Sigmoid colon (tissue), 6 donors: ENCODE measurements at regions not wholly inside any gene's neighbourhood (a gene's known extent, or its start where the extent isn't known, plus 50 kb on each side); places are given as distances from the start of the nearest gene placed in this dataset.

Experiments used
- DNase-seq: peaks from one replicate; pipeline ENCODE4 v3.0.0-alpha.2; 2019
- H3K27ac ChIP-seq, 4 donors: fragments of 200-600 bp; sonication (generic); one replicate each; pipeline ENCODE4 v1.5.1; 2016 to 2019; ENCODE audit warnings: mild to moderate bottlenecking in 1 of 4
- H3K27me3 ChIP-seq, 3 donors: fragments of 200-600 bp; sonication (generic); one replicate each; pipeline ENCODE4 v1.5.1; 2019; ENCODE audit warnings: mild to moderate bottlenecking in 1 of 3
- H3K36me3 ChIP-seq, 4 donors: fragments of 200-600 bp; sonication (generic); one replicate each; pipeline ENCODE4 v1.5.1; 2016 to 2019
- H3K4me1 ChIP-seq, 4 donors: fragments of 200-600 bp; sonication (generic); one replicate each; pipeline ENCODE4 v1.5.1; 2017 to 2019
- H3K4me3 ChIP-seq, 4 donors: fragments of 200-600 bp; sonication (generic); one replicate each; pipeline ENCODE4 v1.5.1; 2017 to 2019; ENCODE audit warnings: mild to moderate bottlenecking in 2 of 4, moderate library complexity in 1 of 4
- H3K9me3 ChIP-seq, 4 donors: fragments of 200-600 bp in 3 of 4; sonication (generic) in 3 of 4; one replicate each; pipeline versions ENCODE4 v1.5.1 to v1.6.1; 2013 to 2019
- CTCF ChIP-seq, 4 experiments: fragments of 450-650 bp in 3 of 4; fragments of 200-600 bp in 1 of 4; IDR thresholded peaks; one replicate each; pipeline ENCODE4 v1.5.1; 2016 to 2019; ENCODE audit warnings: antibody characterized with exemption in 4 of 4, mild to moderate bottlenecking in 3 of 4, moderate library complexity in 2 of 4
- EP300 ChIP-seq, 4 donors: sonication (generic); formaldehyde crosslinking; IDR thresholded peaks; one replicate each; pipeline ENCODE4 v1.6.1; 2017; ENCODE audit warnings: antibody characterized with exemption in 4 of 4
- POLR2A ChIP-seq, 2 donors: fragments of 450-650 bp; IDR thresholded peaks; one replicate each; pipeline ENCODE4 v1.6.1; 2016; ENCODE audit warnings: antibody characterized with exemption in 2 of 2, mild to moderate bottlenecking in 2 of 2, moderate library complexity in 2 of 2
- POLR2AphosphoS5 ChIP-seq, 4 donors: sonication (generic); formaldehyde crosslinking; IDR thresholded peaks; one replicate each; pipeline ENCODE4 v1.6.1; 2017; ENCODE audit warnings: antibody characterized with exemption in 4 of 4
- WGBS, 2 donors: extraction: QIAGEN DNeasy Blood & Tissue Kit; methylation state at CpG; one replicate each; pipeline ENCODE4 v1.1.7; 2013; 5-methylcytosine and 5-hydroxymethylcytosine counted together
- intact Hi-C: fragments of 100-400 bp; cut with DNase I; formaldehyde crosslinking; loops from one replicate; pipeline ENCODE4 v1.15.1; 2023
- donor health status: healthy with polysubstance abuse.
- donor health status: healthy.

- DNase-seq, result no peak
- Histone ChIP-seq H3K4me1 (no peaks in the 10 kb centered on the region), H3K36me3 (no peaks in the 10 kb centered on the region), H3K27ac (no peak overlapping the region), H3K4me3 (no peak overlapping the region), H3K9me3 (no peaks in the 10 kb centered on the region), H3K27me3 (no peaks in the 10 kb centered on the region)
- TF ChIP-seq EP300 (IDR thresholded peaks at IDR 0.05), result no peak
- TF ChIP-seq POLR2A (IDR thresholded peaks at IDR 0.05), result no peak
- TF ChIP-seq POLR2AphosphoS5 (IDR thresholded peaks at IDR 0.05), result no peak
- no peak for TF ChIP-seq CTCF (IDR thresholded peaks at IDR 0.05)
- intact Hi-C loops, result no loop called here
- WGBS, 2 donors, result 47 to 74% methylated on average over 2 of the region's 2 CpGs
Measured at GRCh38 chr2:163389838-163390237, 346.0 kb downstream of the FIGN start.

- intact Hi-C loops, result no loop called here
- no peaks in the 10 kb centered on the region for H3K27me3 ChIP-seq
- no peak overlapping the region for H3K27ac ChIP-seq
- DNase-seq, result no peak
- no peaks in the 10 kb centered on the region for H3K9me3 ChIP-seq
- 70 to 87% methylated on average over 2 of the region's 2 CpGs for WGBS, 2 donors
- TF ChIP-seq CTCF (IDR thresholded peaks at IDR 0.05) (no peak), POLR2A (IDR thresholded peaks at IDR 0.05) (no peak), POLR2AphosphoS5 (IDR thresholded peaks at IDR 0.05) (no peak), EP300 (IDR thresholded peaks at IDR 0.05) (no peak)
- H3K36me3 ChIP-seq, result no peaks in the 10 kb centered on the region
- H3K4me3 ChIP-seq, result no peak overlapping the region
- H3K4me1 ChIP-seq, result no peaks in the 10 kb centered on the region
Measured at GRCh38 chr2:163375472-163375871, 360.3 kb downstream of the FIGN start.

DNA sequence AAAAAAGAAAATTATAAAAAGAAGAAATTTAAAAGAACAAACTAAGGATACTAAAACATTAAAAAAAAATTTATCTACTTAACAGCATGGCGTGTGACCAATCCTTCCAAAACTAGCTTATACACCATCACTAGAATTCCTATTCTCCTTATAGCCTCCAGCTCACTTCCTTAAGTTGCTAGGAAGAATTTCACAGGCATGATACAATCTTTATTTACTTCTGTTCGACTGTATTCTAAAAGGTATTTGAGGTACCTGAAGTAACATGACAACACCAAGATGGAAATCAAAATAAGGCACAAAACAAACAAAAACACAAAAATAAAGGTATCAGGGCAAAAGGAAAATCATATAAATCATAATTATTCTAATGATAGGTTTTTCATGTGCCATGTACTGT is 360.7 kb downstream of the FIGN start:
- Histone ChIP-seq H3K9me3 (no peaks in the 10 kb centered on the region), H3K27ac (no peak overlapping the region), H3K4me3 (no peak overlapping the region), H3K4me1 (no peaks in the 10 kb centered on the region), H3K27me3 (no peaks in the 10 kb centered on the region), H3K36me3 (no peaks in the 10 kb centered on the region)
- TF ChIP-seq POLR2AphosphoS5 (IDR thresholded peaks at IDR 0.05), result no peak
- no peak for TF ChIP-seq POLR2A (IDR thresholded peaks at IDR 0.05)
- TF ChIP-seq EP300 (IDR thresholded peaks at IDR 0.05), result no peak
- no peak for TF ChIP-seq CTCF (IDR thresholded peaks at IDR 0.05)
- 74 to 83% methylated on average over 2 of the region's 2 CpGs for WGBS, 2 donors
- no peak for DNase-seq
- intact Hi-C loops, result no loop called here

DNA sequence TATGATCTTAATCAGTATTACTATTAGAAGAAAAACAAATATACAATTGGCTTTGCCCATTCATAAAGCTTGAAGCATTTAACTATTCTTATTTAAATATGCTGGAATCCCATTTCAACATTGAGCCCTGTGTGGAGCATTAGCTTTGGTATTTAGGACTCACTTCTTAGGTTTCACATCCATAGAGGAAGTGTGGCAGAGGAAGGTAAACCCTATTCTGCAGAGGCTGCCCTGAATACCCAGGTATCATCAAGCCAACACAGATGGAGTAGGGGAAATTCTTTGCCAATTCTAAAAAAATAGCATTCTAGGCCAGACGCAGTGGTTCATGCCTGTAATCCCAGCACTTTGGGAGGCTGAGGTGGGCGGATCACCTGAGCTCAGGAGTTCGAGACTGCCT is 361.5 kb downstream of the FIGN start:
- TF ChIP-seq EP300 (IDR thresholded peaks at IDR 0.05), result no peak
- TF ChIP-seq POLR2A (IDR thresholded peaks at IDR 0.05), result no peak
- no peak for TF ChIP-seq CTCF (IDR thresholded peaks at IDR 0.05)
- no peak for TF ChIP-seq POLR2AphosphoS5 (IDR thresholded peaks at IDR 0.05)
- H3K4me3 ChIP-seq, result no peak overlapping the region
- no peak for DNase-seq
- H3K4me1 ChIP-seq, result no peaks in the 10 kb centered on the region
- H3K27ac ChIP-seq, result no peak overlapping the region
- WGBS, 2 donors, result 92 to 96% methylated on average over 3 of the region's 3 CpGs
- H3K9me3 ChIP-seq, result no peaks in the 10 kb centered on the region
- no peaks in the 10 kb centered on the region for H3K36me3 ChIP-seq
- H3K27me3 ChIP-seq, result no peaks in the 10 kb centered on the region
- intact Hi-C loops, result no loop called here

GRCh38 chr2:163373496-163373895 is 362.3 kb downstream of the FIGN start:
- DNase-seq, result no peak
- Histone ChIP-seq H3K4me1 (no peaks in the 10 kb centered on the region), H3K4me3 (no peak overlapping the region), H3K9me3 (no peaks in the 10 kb centered on the region), H3K27ac (no peak overlapping the region), H3K36me3 (no peaks in the 10 kb centered on the region), H3K27me3 (no peaks in the 10 kb centered on the region)
- WGBS, 2 donors, result 91 to 94% methylated on average over 1 of the region's 1 CpG
- intact Hi-C loops, result no loop called here
- TF ChIP-seq POLR2AphosphoS5 (IDR thresholded peaks at IDR 0.05) (no peak), POLR2A (IDR thresholded peaks at IDR 0.05) (no peak), EP300 (IDR thresholded peaks at IDR 0.05) (no peak), CTCF (IDR thresholded peaks at IDR 0.05) (no peak)
